ENCODE measurements at regions not wholly inside any gene's neighbourhood (a gene's known extent, or its start where the extent isn't known, plus 50 kb on each side); places are given as distances from the start of the nearest gene placed in this dataset.

GRCh38 chr14:22099942-22100763 is 426.5 kb upstream of the OR4E1 start:
- TF ChIP-seq SUZ12 (IDR thresholded peaks at IDR 0.05; ENCODE audit: extremely low read depth, insufficient read depth, insufficient read length) = no peak
- no peak for TF ChIP-seq ZNF274 (IDR thresholded peaks at IDR 0.05; ENCODE audit: low read depth, low read length)
- no peak for TF ChIP-seq YY1 (IDR thresholded peaks at IDR 0.05; ENCODE audit: insufficient read depth, insufficient read length)
- H3K27me3 ChIP-seq (ENCODE audit: insufficient read depth, insufficient read length) = no peaks in the 10 kb centered on the region
- no peaks in the 10 kb centered on the region for H3K9me3 ChIP-seq (ENCODE audit: insufficient read depth, low read length)
- no peaks in the 10 kb centered on the region for H3K4me1 ChIP-seq (ENCODE audit: insufficient read depth, insufficient read length)
- H3K9ac ChIP-seq (ENCODE audit: insufficient read length, low read depth) = no peak overlapping the region
- DNase-seq (ENCODE audit: low read depth, low spot score) = peak; percentile 39
- no peak overlapping the region for H3K4me3 ChIP-seq (ENCODE audit: insufficient read length, low read depth)
- H3K36me3 ChIP-seq (ENCODE audit: insufficient read depth, insufficient read length, low read length) = no peaks in the 10 kb centered on the region

- no peaks in the 10 kb centered on the region for H3K4me1 ChIP-seq (ENCODE audit: insufficient read depth, insufficient read length)
- TF ChIP-seq ZNF274 (IDR thresholded peaks at IDR 0.05; ENCODE audit: low read depth, low read length) = no peak
- TF ChIP-seq YY1 (IDR thresholded peaks at IDR 0.05; ENCODE audit: insufficient read depth, insufficient read length) = no peak
- TF ChIP-seq SUZ12 (IDR thresholded peaks at IDR 0.05; ENCODE audit: extremely low read depth, insufficient read depth, insufficient read length) = no peak
- H3K36me3 ChIP-seq (ENCODE audit: insufficient read depth, insufficient read length, low read length) = no peaks in the 10 kb centered on the region
These were observed 424.8 kb upstream of the OR4E1 start for GRCh38 chr14:22098435-22098834.

GRCh38 chr14:22097586-22098292 is 424.1 kb upstream of the OR4E1 start:
- DNase-seq (ENCODE audit: low read depth, low spot score) = no peak
- H3K4me3 ChIP-seq (ENCODE audit: insufficient read length, low read depth) = no peak overlapping the region
- no peaks in the 10 kb centered on the region for H3K36me3 ChIP-seq (ENCODE audit: insufficient read depth, insufficient read length, low read length)
- no peaks in the 10 kb centered on the region for H3K27me3 ChIP-seq (ENCODE audit: insufficient read depth, insufficient read length)
- H3K9ac ChIP-seq (ENCODE audit: insufficient read length, low read depth) = no peak overlapping the region
- TF ChIP-seq ZNF274 (IDR thresholded peaks at IDR 0.05; ENCODE audit: low read depth, low read length) (no peak), YY1 (IDR thresholded peaks at IDR 0.05; ENCODE audit: insufficient read depth, insufficient read length) (no peak), SUZ12 (IDR thresholded peaks at IDR 0.05; ENCODE audit: extremely low read depth, insufficient read depth, insufficient read length) (no peak)
- no peaks in the 10 kb centered on the region for H3K9me3 ChIP-seq (ENCODE audit: insufficient read depth, low read length)
- no peaks in the 10 kb centered on the region for H3K4me1 ChIP-seq (ENCODE audit: insufficient read depth, insufficient read length)

More at GRCh38 chr14:22098435-22098834, 424.8 kb upstream of the OR4E1 start:
- Histone ChIP-seq H3K9ac (ENCODE audit: insufficient read length, low read depth) (no peak overlapping the region), H3K9me3 (ENCODE audit: insufficient read depth, low read length) (no peaks in the 10 kb centered on the region), H3K4me3 (ENCODE audit: insufficient read length, low read depth) (no peak overlapping the region), H3K27me3 (ENCODE audit: insufficient read depth, insufficient read length) (no peaks in the 10 kb centered on the region)
- no peak for DNase-seq (ENCODE audit: low read depth, low spot score)

GRCh38 chr14:22097072-22097471 is 423.5 kb upstream of the OR4E1 start:
- Histone ChIP-seq H3K4me3 (ENCODE audit: insufficient read length, low read depth) (no peak overlapping the region), H3K4me1 (ENCODE audit: insufficient read depth, insufficient read length) (no peaks in the 10 kb centered on the region), H3K9me3 (ENCODE audit: insufficient read depth, low read length) (no peaks in the 10 kb centered on the region), H3K9ac (ENCODE audit: insufficient read length, low read depth) (no peak overlapping the region), H3K27me3 (ENCODE audit: insufficient read depth, insufficient read length) (no peaks in the 10 kb centered on the region), H3K36me3 (ENCODE audit: insufficient read depth, insufficient read length, low read length) (no peaks in the 10 kb centered on the region)
- no peak for DNase-seq (ENCODE audit: low read depth, low spot score)
- no peak for TF ChIP-seq YY1 (IDR thresholded peaks at IDR 0.05; ENCODE audit: insufficient read depth, insufficient read length)
- no peak for TF ChIP-seq SUZ12 (IDR thresholded peaks at IDR 0.05; ENCODE audit: extremely low read depth, insufficient read depth, insufficient read length)
- TF ChIP-seq ZNF274 (IDR thresholded peaks at IDR 0.05; ENCODE audit: low read depth, low read length) = no peak

- H3K27me3 ChIP-seq (ENCODE audit: insufficient read depth, insufficient read length) = no peaks in the 10 kb centered on the region
- no peaks in the 10 kb centered on the region for H3K9me3 ChIP-seq (ENCODE audit: insufficient read depth, low read length)
- H3K36me3 ChIP-seq (ENCODE audit: insufficient read depth, insufficient read length, low read length) = no peaks in the 10 kb centered on the region
- DNase-seq (ENCODE audit: low read depth, low spot score) = no peak
- no peaks in the 10 kb centered on the region for H3K4me1 ChIP-seq (ENCODE audit: insufficient read depth, insufficient read length)
- TF ChIP-seq SUZ12 (IDR thresholded peaks at IDR 0.05; ENCODE audit: extremely low read depth, insufficient read depth, insufficient read length) = no peak
- H3K4me3 ChIP-seq (ENCODE audit: insufficient read length, low read depth) = no peak overlapping the region
- no peak overlapping the region for H3K9ac ChIP-seq (ENCODE audit: insufficient read length, low read depth)
These were observed 422.9 kb upstream of the OR4E1 start for GRCh38 chr14:22096514-22096895.

- H3K36me3 ChIP-seq (ENCODE audit: insufficient read depth, insufficient read length, low read length) = no peaks in the 10 kb centered on the region
- DNase-seq (ENCODE audit: low read depth, low spot score) = no peak
- H3K9ac ChIP-seq (ENCODE audit: insufficient read length, low read depth) = no peak overlapping the region
- H3K9me3 ChIP-seq (ENCODE audit: insufficient read depth, low read length) = no peaks in the 10 kb centered on the region
- no peaks in the 10 kb centered on the region for H3K27me3 ChIP-seq (ENCODE audit: insufficient read depth, insufficient read length)
- H3K4me3 ChIP-seq (ENCODE audit: insufficient read length, low read depth) = no peak overlapping the region
- TF ChIP-seq YY1 (IDR thresholded peaks at IDR 0.05; ENCODE audit: insufficient read depth, insufficient read length) = no peak
- no peak for TF ChIP-seq ZNF274 (IDR thresholded peaks at IDR 0.05; ENCODE audit: low read depth, low read length)
- TF ChIP-seq SUZ12 (IDR thresholded peaks at IDR 0.05; ENCODE audit: extremely low read depth, insufficient read depth, insufficient read length) = no peak
- H3K4me1 ChIP-seq (ENCODE audit: insufficient read depth, insufficient read length) = no peaks in the 10 kb centered on the region
These were observed 422.4 kb upstream of the OR4E1 start for GRCh38 chr14:22095860-22096513.

GRCh38 chr14:22089940-22090339 is 416.3 kb upstream of the OR4E1 start:
- no peak for DNase-seq (ENCODE audit: low read depth, low spot score)
- no peaks in the 10 kb centered on the region for H3K4me1 ChIP-seq (ENCODE audit: insufficient read depth, insufficient read length)
- no peaks in the 10 kb centered on the region for H3K27me3 ChIP-seq (ENCODE audit: insufficient read depth, insufficient read length)
- H3K36me3 ChIP-seq (ENCODE audit: insufficient read depth, insufficient read length, low read length) = no peaks in the 10 kb centered on the region
- H3K9me3 ChIP-seq (ENCODE audit: insufficient read depth, low read length) = no peaks in the 10 kb centered on the region
- TF ChIP-seq ZNF274 (IDR thresholded peaks at IDR 0.05; ENCODE audit: low read depth, low read length) (no peak), YY1 (IDR thresholded peaks at IDR 0.05; ENCODE audit: insufficient read depth, insufficient read length) (no peak), SUZ12 (IDR thresholded peaks at IDR 0.05; ENCODE audit: extremely low read depth, insufficient read depth, insufficient read length) (no peak)
- H3K4me3 ChIP-seq (ENCODE audit: insufficient read length, low read depth) = no peak overlapping the region
- H3K9ac ChIP-seq (ENCODE audit: insufficient read length, low read depth) = no peak overlapping the region

Data from NT2/D1 (cell line).